NCI-H2196 (cell line): ENCODE measurements at regions not wholly inside any gene's neighbourhood (a gene's known extent, or its start where the extent isn't known, plus 50 kb on each side); places are given as distances from the start of the nearest gene placed in this dataset.

Experiments
- DNase-seq: peaks from one replicate; lab custom pipeline; 2025; ENCODE audit not compliant: unreplicated experiment; lab: John Stamatoyannopoulos, UW

GRCh38 chr9:118283488-118283887 lies 579.3 kb downstream of the TLR4 start:
- DNase-seq = no peak

- DNase-seq = no peak
Measured at GRCh38 chr9:118290116-118290515, 585.9 kb downstream of the TLR4 start.

- no peak for DNase-seq
Measured at GRCh38 chr9:118295413-118295812, 591.2 kb downstream of the TLR4 start.

- DNase-seq = no peak
Measured at GRCh38 chr9:118302721-118303120, 598.5 kb downstream of the TLR4 start.

- DNase-seq = no peak
Measured at GRCh38 chr9:118303216-118303615, 599.0 kb downstream of the TLR4 start.

- DNase-seq = peak; percentile 14
Measured at GRCh38 chr9:118305331-118305730, 601.1 kb downstream of the TLR4 start.

GRCh38 chr9:118306801-118307200 lies 602.6 kb downstream of the TLR4 start:
- DNase-seq = no peak

GRCh38 chr9:118313965-118314364 lies 609.8 kb downstream of the TLR4 start:
- DNase-seq = no peak

GRCh38 chr9:118316831-118317343 lies 612.7 kb downstream of the TLR4 start:
- DNase-seq = no peak

GRCh38 chr9:118318770-118319431 lies 614.7 kb downstream of the TLR4 start:
- peak; percentile 5 for DNase-seq

GRCh38 chr9:118321788-118322187 lies 617.6 kb downstream of the TLR4 start:
- no peak for DNase-seq

- DNase-seq = no peak
Measured at GRCh38 chr9:118324706-118325105, 620.5 kb downstream of the TLR4 start.

GRCh38 chr9:118325757-118326156 lies 621.6 kb downstream of the TLR4 start:
- DNase-seq = no peak

- no peak for DNase-seq
Measured at GRCh38 chr9:118326326-118326725, 622.1 kb downstream of the TLR4 start.

GRCh38 chr9:118330191-118330986 lies 626.2 kb downstream of the TLR4 start:
- DNase-seq = no peak

GRCh38 chr9:118331622-118332045 lies 627.4 kb downstream of the TLR4 start:
- DNase-seq = no peak

GRCh38 chr9:118336250-118336942 lies 632.2 kb downstream of the TLR4 start:
- no peak for DNase-seq

- no peak for DNase-seq
Measured at GRCh38 chr9:118336943-118337330, 632.7 kb downstream of the TLR4 start.

- DNase-seq = no peak
Measured at GRCh38 chr9:118360036-118360435, 655.8 kb downstream of the TLR4 start.

GRCh38 chr9:118362123-118362522 lies 657.9 kb downstream of the TLR4 start:
- DNase-seq = no peak

GRCh38 chr9:118362596-118362995 lies 658.4 kb downstream of the TLR4 start:
- DNase-seq = no peak
